Endothelial cell of umbilical vein (primary cell): ENCODE measurements at regions not wholly inside any gene's neighbourhood (a gene's known extent, or its start where the extent isn't known, plus 50 kb on each side); places are given as distances from the start of the nearest gene placed in this dataset.

Experiments
- BruUV-seq: library from RNA; stranded (reverse); fragments of 400-500 nt; replicated peaks from 2 replicates; lab custom pipeline; 2021; lab: Mats Ljungman, UMichigan
- CTCF ChIA-PET: fragments of 300-600, 350-600 bp; sonication (Branson Sonifier 250); formaldehyde crosslinking; loops from one replicate; lab custom pipeline; 2021; ENCODE audit warnings: antibody characterized with exemption, inconsistent platforms; lab: Charles Lee
- POLR2A ChIA-PET: fragments of 300-600, 350-600 bp; sonication (Branson Sonifier 250); formaldehyde crosslinking; loops from one replicate; lab custom pipeline; 2021; ENCODE audit warnings: antibody characterized with exemption, inconsistent platforms; lab: Charles Lee
- DNase-seq: peaks from one replicate; pipeline ENCODE4 v3.0.0-alpha.2; 2011; ENCODE audit warnings: low read depth, low spot score
- FAIRE-seq: peaks from 2 replicates; lab custom pipeline; 2011; peaks lifted over from hg19 to GRCh38; lab: Jason Lieb, UNC
- H2AFZ ChIP-seq: 2 replicates; pipeline ENCODE4 v1.6.0; 2012; ENCODE audit warnings: low read depth, low read length, control low read depth, inconsistent platforms
- H3K27ac ChIP-seq: 2 replicates; pipeline ENCODE4 v1.5.1; 2011; ENCODE audit warnings: low read depth, mild to moderate bottlenecking, control low read depth, low read length, moderate library complexity; ENCODE audit not compliant: insufficient read depth
- H3K27me3 ChIP-seq, 2 experiments: 2 replicates each; pipeline versions ENCODE4 v1.6.0 to v1.6.1; 2011; ENCODE audit warnings: low read length in 2 of 2, mixed read lengths in 1 of 2; ENCODE audit not compliant: control insufficient read depth in 2 of 2, insufficient read depth in 2 of 2
- H3K36me3 ChIP-seq, 2 experiments: 2 replicates in 1 of 2; 3 replicates in 1 of 2; pipeline ENCODE4 v1.5.1; 2011; ENCODE audit warnings: low read length in 2 of 2, mild to moderate bottlenecking in 1 of 2, moderate library complexity in 1 of 2; ENCODE audit not compliant: control insufficient read depth in 2 of 2, insufficient read depth in 2 of 2; ENCODE audit errors: extremely low read depth in 1 of 2
- H3K4me1 ChIP-seq: 3 replicates; pipeline ENCODE4 v1.5.1; 2011; ENCODE audit warnings: mild to moderate bottlenecking, low read length; ENCODE audit not compliant: control insufficient read depth, insufficient read depth; ENCODE audit errors: extremely low read depth
- H3K4me2 ChIP-seq: 2 replicates; pipeline ENCODE4 v1.6.1; 2011; ENCODE audit warnings: low read length, control low read depth, mixed read lengths; ENCODE audit not compliant: insufficient read depth
- H3K4me3 ChIP-seq, 3 experiments: fragments of 200-600 bp in 1 of 3; sonication (generic), shearing (Covaris generic) in 1 of 3; replicated peaks in 1 of 3; 2 replicates each; pipeline ENCODE4 v1.5.1; 2011 to 2016; ENCODE audit warnings: control low read depth in 3 of 3, low read length in 3 of 3, mild to moderate bottlenecking in 2 of 3, inconsistent platforms in 1 of 3, low read depth in 1 of 3, moderate library complexity in 1 of 3; ENCODE audit not compliant: insufficient read depth in 1 of 3
- H3K79me2 ChIP-seq: 2 replicates; pipeline ENCODE4 v1.6.0; 2012; ENCODE audit warnings: low read length, inconsistent platforms; ENCODE audit not compliant: control insufficient read depth, insufficient read depth
- H3K9ac ChIP-seq: replicated peaks from 2 replicates; pipeline ENCODE3; 2011; ENCODE audit warnings: low read length, control low read depth; ENCODE audit not compliant: insufficient read depth; ENCODE audit errors: extremely low read depth
- H3K9me1 ChIP-seq: replicated peaks from 3 replicates; pipeline ENCODE4 v1.6.0; 2011; ENCODE audit warnings: mild to moderate bottlenecking, low read length; ENCODE audit not compliant: control insufficient read depth, insufficient read depth; ENCODE audit errors: extremely low read depth
- H3K9me3 ChIP-seq: replicated peaks from 2 replicates; pipeline ENCODE4 v1.5.1; 2012; ENCODE audit warnings: low read length, inconsistent platforms; ENCODE audit not compliant: control insufficient read depth, insufficient read depth
- H4K20me1 ChIP-seq: replicated peaks from 2 replicates; pipeline ENCODE3; 2011; ENCODE audit warnings: mild to moderate bottlenecking, low read length; ENCODE audit not compliant: control insufficient read depth, insufficient read depth; ENCODE audit errors: extremely low read depth
- EZH2 ChIP-seq: IDR thresholded peaks from 2 replicates; pipeline ENCODE4 v1.6.1; 2012; ENCODE audit warnings: borderline replicate concordance, low read depth, mild to moderate bottlenecking, moderate library complexity, low read length, inconsistent platforms; ENCODE audit not compliant: severe bottlenecking
- FOS ChIP-seq: IDR thresholded peaks from 2 replicates; pipeline ENCODE4 v1.6.1; 2011; ENCODE audit warnings: mild to moderate bottlenecking, low read length, moderate library complexity, borderline replicate concordance; ENCODE audit not compliant: insufficient read depth
- JUN ChIP-seq: IDR thresholded peaks from 2 replicates; pipeline ENCODE4 v1.6.1; 2011; ENCODE audit warnings: borderline replicate concordance, low read depth; ENCODE audit not compliant: insufficient read length, insufficient read depth
- MYC ChIP-seq: IDR thresholded peaks from one replicate; pipeline ENCODE4 v1.6.1; 2011; ENCODE audit warnings: mild to moderate bottlenecking, low read depth, low read length
- POLR2A ChIP-seq: IDR thresholded peaks from 2 replicates; pipeline ENCODE4 v1.6.1; 2012; ENCODE audit warnings: low read depth, mild to moderate bottlenecking, control low read depth, low read length
- POLR2AphosphoS5 ChIP-seq: IDR thresholded peaks from 2 replicates; pipeline ENCODE4 v1.6.1; 2012; ENCODE audit warnings: low read depth, mild to moderate bottlenecking, control low read depth, low read length, moderate library complexity; ENCODE audit not compliant: insufficient read depth
- dilution Hi-C: fragments of 300-500 bp; cut with MboI; formaldehyde crosslinking; loops from one replicate; pipeline ENCODE4 v1.15.0; 2019; ENCODE audit warnings: low sequenced_read_pairs; ENCODE audit not compliant: extremely low pct_ligation_motif_present
- intact Hi-C: fragments of 100-400 bp; cut with micrococcal nuclease; formaldehyde crosslinking; loops from one replicate; pipeline ENCODE4 v1.10.0; 2022
- TF ChIP-seq, protein P1 (sequence below): IDR thresholded peaks from 2 replicates; pipeline ENCODE4 v1.6.1; 2011; ENCODE audit not compliant: insufficient read depth, insufficient read length
- TF ChIP-seq, protein P2 (sequence below), 2 donors: IDR thresholded peaks; 1 replicate in 1 of 2; 2 replicates in 1 of 2; pipeline ENCODE4 v1.5.1; 2011; ENCODE audit warnings: low read length in 2 of 2, mild to moderate bottlenecking in 2 of 2, moderate library complexity in 2 of 2, control low read depth in 1 of 2, inconsistent platforms in 1 of 2, low read depth in 1 of 2; ENCODE audit not compliant: insufficient read depth in 1 of 2; ENCODE audit errors: extremely low read depth in 1 of 2

DNA sequence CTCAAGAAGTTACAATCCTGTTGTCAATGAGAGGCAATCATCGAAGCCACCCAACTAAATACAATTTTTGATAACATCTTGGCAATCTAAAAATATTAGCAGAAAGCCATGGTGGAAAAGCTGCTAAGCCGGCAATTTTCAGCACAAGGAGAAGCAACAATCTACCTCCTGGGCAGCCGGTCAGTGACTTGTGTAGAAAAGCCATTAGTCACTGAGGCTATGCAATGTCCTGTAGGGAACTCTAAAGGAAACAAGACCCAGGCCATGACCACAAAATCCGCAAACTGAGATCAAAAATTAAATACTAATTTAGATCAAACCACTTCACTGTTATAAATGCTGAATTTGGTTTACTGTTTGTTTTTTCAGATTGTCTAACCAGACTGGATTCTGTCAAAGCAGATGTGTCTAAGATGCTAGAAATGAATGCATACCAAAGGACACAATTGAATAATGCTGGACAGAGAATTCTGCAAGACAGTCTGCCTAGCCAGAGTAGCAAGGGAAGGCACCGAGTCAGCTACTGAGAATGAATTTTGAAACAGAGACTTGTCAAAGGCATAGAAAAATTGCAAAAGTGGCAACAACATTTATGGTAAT lies 384.8 kb downstream of the PRELID2 start:
- Histone ChIP-seq H3K9me3 (no peaks in the 10 kb centered on the region), H3K9ac (no peak overlapping the region), H3K79me2 (no peaks in the 10 kb centered on the region), H3K9me1 (no peaks in the 10 kb centered on the region), H3K27ac (no peak overlapping the region), H3K4me1 (no peaks in the 10 kb centered on the region), H3K36me3 (no peaks in the 10 kb centered on the region), H3K27me3 (no peaks in the 10 kb centered on the region), H3K4me2 (no peak overlapping the region), H3K4me3 (no peak overlapping the region), H4K20me1 (no peaks in the 10 kb centered on the region), H2AFZ (no peak overlapping the region)
- intact Hi-C loops = no loop called here
- ChIA-PET CTCF (no interaction called here), POLR2A (no interaction called here)
- TF ChIP-seq MYC (no peak), POLR2A (no peak), POLR2AphosphoS5 (no peak), EZH2 (no peak), FOS (no peak), JUN (no peak)
- TF ChIP-seq, protein P1, sequence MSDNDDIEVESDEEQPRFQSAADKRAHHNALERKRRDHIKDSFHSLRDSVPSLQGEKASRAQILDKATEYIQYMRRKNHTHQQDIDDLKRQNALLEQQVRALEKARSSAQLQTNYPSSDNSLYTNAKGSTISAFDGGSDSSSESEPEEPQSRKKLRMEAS = no peak
- TF ChIP-seq, protein P2, sequence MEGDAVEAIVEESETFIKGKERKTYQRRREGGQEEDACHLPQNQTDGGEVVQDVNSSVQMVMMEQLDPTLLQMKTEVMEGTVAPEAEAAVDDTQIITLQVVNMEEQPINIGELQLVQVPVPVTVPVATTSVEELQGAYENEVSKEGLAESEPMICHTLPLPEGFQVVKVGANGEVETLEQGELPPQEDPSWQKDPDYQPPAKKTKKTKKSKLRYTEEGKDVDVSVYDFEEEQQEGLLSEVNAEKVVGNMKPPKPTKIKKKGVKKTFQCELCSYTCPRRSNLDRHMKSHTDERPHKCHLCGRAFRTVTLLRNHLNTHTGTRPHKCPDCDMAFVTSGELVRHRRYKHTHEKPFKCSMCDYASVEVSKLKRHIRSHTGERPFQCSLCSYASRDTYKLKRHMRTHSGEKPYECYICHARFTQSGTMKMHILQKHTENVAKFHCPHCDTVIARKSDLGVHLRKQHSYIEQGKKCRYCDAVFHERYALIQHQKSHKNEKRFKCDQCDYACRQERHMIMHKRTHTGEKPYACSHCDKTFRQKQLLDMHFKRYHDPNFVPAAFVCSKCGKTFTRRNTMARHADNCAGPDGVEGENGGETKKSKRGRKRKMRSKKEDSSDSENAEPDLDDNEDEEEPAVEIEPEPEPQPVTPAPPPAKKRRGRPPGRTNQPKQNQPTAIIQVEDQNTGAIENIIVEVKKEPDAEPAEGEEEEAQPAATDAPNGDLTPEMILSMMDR (IDR thresholded peaks at IDR 0.05; ENCODE audit: extremely low read depth in 1 of 2, insufficient read depth in 1 of 2, low read depth in 1 of 2, low read length in 2 of 2) = no peak
- BruUV-seq = no TSS peak
- no peak for FAIRE-seq
- DNase-seq = no peak
- dilution Hi-C loops = no loop called here
